AG04450 (cell line): ENCODE measurements at regions not wholly inside any gene's neighbourhood (a gene's known extent, or its start where the extent isn't known, plus 50 kb on each side); places are given as distances from the start of the nearest gene placed in this dataset.
"Not testable (repeated sequence)": the region's sequence is repeated elsewhere in the genome, so short reads cannot be mapped to it uniquely, and the experiment has no call there.

Source experiments
- CTCF ChIA-PET: fragments of 300-600, 350-600 bp; formaldehyde crosslinking; extraction: SDS; loops from one replicate; lab custom pipeline; 2022; ENCODE audit warnings: antibody characterized with exemption, inconsistent platforms; lab: Charles Lee
- POLR2A ChIA-PET: fragments of 350-600 bp; formaldehyde crosslinking; extraction: SDS; loops from one replicate; lab custom pipeline; 2021; ENCODE audit warnings: antibody characterized with exemption, inconsistent platforms; lab: Yijun Ruan, JAX
- DNase-seq: peaks from one replicate; pipeline ENCODE4 v3.0.0-alpha.2; 2011; ENCODE audit warnings: low read depth, low spot score
- H3K27ac ChIP-seq: one replicate; pipeline ENCODE4 v1.5.1; 2012; ENCODE audit warnings: low read depth, low read length, control low read depth
- H3K27me3 ChIP-seq: one replicate; pipeline ENCODE4 v1.6.0; 2012; ENCODE audit warnings: low read length; ENCODE audit not compliant: control insufficient read depth, insufficient read depth
- H3K4me3 ChIP-seq: 2 replicates; pipeline ENCODE4 v1.5.1; 2011; ENCODE audit warnings: mild to moderate bottlenecking, low read depth, low read length, control low read depth
- H3K9me3 ChIP-seq: 2 replicates; pipeline ENCODE4 v1.5.1; 2012; ENCODE audit warnings: low read length; ENCODE audit not compliant: control insufficient read depth, insufficient read depth
- TF ChIP-seq, protein P1 (sequence below): IDR thresholded peaks from 2 replicates; pipeline ENCODE4 v1.5.1; 2011; ENCODE audit warnings: low read depth, low read length, control low read depth, inconsistent platforms

DNA sequence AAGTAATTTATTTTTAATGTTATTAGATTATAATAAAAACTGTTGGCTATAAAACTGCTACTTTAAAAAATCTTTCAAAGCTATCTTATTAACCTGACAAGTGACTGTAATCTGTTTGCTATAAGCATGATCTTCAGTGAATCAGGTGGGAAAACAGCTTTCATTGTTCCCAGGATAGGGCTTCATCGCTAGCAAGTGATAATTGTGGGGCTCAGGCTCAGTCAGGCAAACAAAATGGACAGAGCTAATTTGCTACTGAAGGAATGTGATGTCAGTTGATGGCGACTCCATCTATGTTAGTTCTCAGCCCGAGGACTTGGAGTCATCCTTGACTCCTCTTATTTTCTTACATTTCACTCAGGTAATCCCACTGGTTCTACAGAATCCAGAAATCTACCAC lies 125.0 kb downstream of the RASSF10 start:
- DNase-seq, result no peak
- H3K27ac ChIP-seq, result no peak overlapping the region
- H3K27me3 ChIP-seq, result no peaks in the 10 kb centered on the region
- ChIA-PET CTCF (interaction anchor here (1.1 to 1.2 kb wide), 2 partner anchors 105 to 168 kb away, joined by 3 to 4 read pairs; no protein-coding TSS in a partner anchor), POLR2A (no interaction called here)
- TF ChIP-seq, protein P1, sequence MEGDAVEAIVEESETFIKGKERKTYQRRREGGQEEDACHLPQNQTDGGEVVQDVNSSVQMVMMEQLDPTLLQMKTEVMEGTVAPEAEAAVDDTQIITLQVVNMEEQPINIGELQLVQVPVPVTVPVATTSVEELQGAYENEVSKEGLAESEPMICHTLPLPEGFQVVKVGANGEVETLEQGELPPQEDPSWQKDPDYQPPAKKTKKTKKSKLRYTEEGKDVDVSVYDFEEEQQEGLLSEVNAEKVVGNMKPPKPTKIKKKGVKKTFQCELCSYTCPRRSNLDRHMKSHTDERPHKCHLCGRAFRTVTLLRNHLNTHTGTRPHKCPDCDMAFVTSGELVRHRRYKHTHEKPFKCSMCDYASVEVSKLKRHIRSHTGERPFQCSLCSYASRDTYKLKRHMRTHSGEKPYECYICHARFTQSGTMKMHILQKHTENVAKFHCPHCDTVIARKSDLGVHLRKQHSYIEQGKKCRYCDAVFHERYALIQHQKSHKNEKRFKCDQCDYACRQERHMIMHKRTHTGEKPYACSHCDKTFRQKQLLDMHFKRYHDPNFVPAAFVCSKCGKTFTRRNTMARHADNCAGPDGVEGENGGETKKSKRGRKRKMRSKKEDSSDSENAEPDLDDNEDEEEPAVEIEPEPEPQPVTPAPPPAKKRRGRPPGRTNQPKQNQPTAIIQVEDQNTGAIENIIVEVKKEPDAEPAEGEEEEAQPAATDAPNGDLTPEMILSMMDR, result no peak
- H3K4me3 ChIP-seq, result no peak overlapping the region
- H3K9me3 ChIP-seq, result no peaks in the 10 kb centered on the region

DNA sequence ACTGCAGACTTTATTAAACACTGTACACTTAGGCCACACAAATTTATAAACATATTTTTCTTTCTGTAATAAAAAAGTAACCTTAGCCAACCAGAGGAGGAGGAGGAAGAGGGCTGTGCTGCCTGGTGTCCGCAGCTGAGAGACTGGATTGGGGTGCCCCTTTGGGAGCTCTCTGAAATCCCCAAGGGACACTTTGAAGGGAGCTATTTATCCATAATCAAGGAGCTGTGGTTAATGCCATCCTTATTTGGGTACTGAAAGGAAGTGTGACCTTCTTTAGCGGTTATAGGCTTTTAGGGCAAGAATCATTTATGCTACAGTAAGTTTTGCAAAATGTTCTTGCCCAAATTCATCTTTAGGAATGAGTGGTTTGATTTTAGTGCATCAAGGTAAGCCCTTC lies 125.8 kb downstream of the RASSF10 start:
- TF ChIP-seq, protein P1, result no peak
- ChIA-PET CTCF (no interaction called here), POLR2A (no interaction called here)

DNA sequence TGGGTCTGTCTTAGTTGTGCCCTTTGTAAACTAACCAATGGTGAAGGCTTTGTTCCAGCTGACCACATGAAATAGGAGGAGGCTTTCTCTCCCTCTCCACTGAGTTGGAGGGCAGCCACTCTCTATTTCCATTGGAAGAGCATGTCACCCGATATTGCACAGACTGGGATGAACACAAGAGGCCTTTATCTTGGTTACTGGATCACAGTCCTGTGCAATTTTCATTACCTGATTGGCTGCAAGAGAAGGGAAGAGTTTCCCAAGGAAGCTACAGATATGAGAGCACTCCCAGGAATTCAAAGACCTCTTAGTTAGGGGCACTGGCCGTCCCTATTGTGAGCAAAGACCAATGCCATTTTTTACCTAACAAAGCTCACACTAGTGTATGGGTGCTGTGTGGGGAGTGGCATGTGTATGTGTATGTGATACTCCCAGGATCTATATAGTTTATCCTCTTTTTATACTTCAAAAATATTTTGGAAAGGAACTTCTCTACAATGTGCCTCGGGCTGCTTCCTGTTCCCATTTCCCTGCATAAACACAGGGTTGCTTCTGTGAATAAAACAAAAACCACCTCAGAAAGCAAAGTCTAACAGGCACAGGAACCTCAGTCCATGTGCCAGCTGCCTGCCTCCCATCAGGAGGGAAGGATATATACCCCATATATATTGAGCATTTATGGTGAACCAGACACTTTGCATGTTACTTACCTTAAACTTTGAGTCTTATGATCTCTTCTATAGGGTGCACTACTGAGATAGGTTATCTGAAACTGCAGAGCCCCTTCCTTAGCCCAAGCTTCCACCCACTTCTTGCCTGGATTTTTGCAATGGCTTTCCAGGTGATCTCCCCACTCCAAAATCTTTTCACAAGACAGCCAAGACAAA lies 126.5 kb downstream of the RASSF10 start:
- H3K4me3 ChIP-seq, result no peak overlapping the region
- CTCF ChIA-PET, result no interaction called here
- no peaks in the 10 kb centered on the region for H3K27me3 ChIP-seq
- TF ChIP-seq, protein P1, result no peak
- DNase-seq, result no peak
- H3K27ac ChIP-seq, result no peak overlapping the region
- H3K9me3 ChIP-seq, result no peaks in the 10 kb centered on the region
- POLR2A ChIA-PET, result no interaction called here

More for the DNA sequence above, 125.8 kb downstream of the RASSF10 start:
- no peak for DNase-seq
- H3K4me3 ChIP-seq, result no peak overlapping the region
- H3K27me3 ChIP-seq, result no peaks in the 10 kb centered on the region
- no peak overlapping the region for H3K27ac ChIP-seq
- H3K9me3 ChIP-seq, result no peaks in the 10 kb centered on the region

DNA sequence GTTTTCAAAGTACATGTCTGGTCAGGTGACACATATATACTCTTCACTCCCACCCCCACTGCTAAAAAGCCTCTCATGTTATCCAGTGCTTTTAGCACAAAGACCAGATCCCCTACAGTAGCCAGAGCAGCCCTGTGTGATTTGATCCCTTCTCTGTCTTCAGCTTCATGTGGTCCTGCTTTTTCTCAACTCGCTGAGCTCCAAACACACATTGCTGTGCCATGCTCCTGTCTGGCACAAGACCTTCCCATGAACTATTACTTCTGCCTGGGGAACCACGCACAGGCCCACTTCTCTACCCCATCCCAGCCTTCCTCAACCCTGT lies 127.1 kb downstream of the RASSF10 start:
- ChIA-PET POLR2A (no interaction called here), CTCF (interaction anchor here (1.6 kb wide), 1 partner anchor 172 kb away, joined by 4 read pairs; no protein-coding TSS in a partner anchor)
- Histone ChIP-seq H3K27me3 (no peaks in the 10 kb centered on the region), H3K4me3 (no peak overlapping the region), H3K27ac (no peak overlapping the region), H3K9me3 (no peaks in the 10 kb centered on the region)
- TF ChIP-seq, protein P1, result no peak
- DNase-seq, result no peak

DNA sequence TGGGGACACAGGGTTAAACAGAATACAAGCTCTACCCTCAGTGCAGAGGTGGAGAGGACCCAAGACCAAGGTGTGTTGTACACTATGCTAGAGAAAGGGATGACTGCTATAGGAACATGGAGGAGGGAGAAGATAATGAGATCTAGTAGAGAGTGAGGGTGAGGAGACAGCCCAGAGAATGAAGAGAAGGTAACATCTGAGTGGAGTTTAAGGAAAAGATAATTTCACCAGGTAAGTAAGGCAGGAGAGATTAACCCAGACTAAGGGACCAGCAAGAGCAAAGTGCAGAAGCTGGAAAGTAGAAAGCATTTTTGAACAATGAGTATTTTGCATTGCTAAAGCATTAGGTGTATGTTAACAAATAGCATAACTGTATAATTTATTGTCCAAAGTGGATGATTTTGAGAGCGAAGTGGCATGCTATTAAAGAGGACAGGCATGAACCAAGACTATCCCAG lies 128.8 kb downstream of the RASSF10 start:
- DNase-seq, result no peak
- ChIA-PET CTCF (interaction anchor here (1.6 to 2.9 kb wide), 2 partner anchors 15 to 174 kb away, joined by 4 to 11 read pairs; no protein-coding TSS in a partner anchor), POLR2A (interaction anchor here (0.5 kb wide), 1 partner anchor 11 kb away, joined by 3 read pairs; no protein-coding TSS in a partner anchor)
- Histone ChIP-seq H3K4me3 (no peak overlapping the region), H3K27me3 (no peaks in the 10 kb centered on the region), H3K27ac (no peak overlapping the region), H3K9me3 (no peaks in the 10 kb centered on the region)
- TF ChIP-seq, protein P1, result no peak

DNA sequence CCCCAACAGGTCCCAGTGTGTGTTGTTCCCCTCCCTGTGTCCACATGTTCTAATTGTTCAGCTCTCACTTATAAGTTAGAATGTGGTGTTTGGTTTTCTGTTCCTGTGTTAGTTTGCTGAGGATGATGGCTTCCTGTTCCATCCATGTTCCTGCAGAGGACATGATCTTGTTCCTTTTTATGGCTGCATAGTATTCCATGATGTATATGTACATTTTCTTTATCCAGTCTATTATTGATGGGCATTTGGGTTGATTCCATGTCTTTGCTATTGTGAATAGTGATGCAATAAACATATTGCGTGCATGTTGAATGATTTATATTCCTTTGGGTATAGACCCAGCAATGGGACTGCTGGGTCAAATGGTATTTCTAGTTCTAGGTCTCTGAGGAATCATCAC lies 130.0 kb downstream of the RASSF10 start:
- DNase-seq, H3K9me3 ChIP-seq, H3K4me3 ChIP-seq, H3K27me3 ChIP-seq, H3K27ac ChIP-seq, POLR2A ChIA-PET: not testable (repeated sequence)
- CTCF ChIA-PET, result interaction anchor here (2.9 kb wide), 1 partner anchor 14 kb away, joined by 11 read pairs; no protein-coding TSS in a partner anchor
